ENCODE measurements at regions not wholly inside any gene's neighbourhood (a gene's known extent, or its start where the extent isn't known, plus 50 kb on each side); places are given as distances from the start of the nearest gene placed in this dataset.

DNA sequence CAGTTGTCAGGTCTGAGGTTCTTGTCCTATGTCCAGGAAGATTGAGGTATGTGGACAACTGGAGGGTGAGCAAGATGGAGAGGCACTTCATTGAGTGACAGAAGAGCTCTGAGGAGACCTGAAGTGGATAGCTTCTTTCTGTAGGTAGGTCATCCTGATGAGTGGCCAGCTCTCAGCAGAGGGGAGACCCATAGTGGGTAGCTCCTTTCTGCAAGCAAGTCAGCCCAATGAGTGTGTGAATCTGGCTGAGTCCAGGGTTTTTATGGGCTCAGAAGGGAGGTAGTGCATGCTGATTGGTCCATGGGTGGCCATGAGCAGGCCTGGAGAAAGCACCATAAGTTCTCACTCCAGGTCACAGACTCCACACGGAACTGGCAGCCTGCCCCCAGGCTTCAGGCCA is 92.6 kb upstream of the GALNT5 start:
- TF ChIP-seq, protein P1, sequence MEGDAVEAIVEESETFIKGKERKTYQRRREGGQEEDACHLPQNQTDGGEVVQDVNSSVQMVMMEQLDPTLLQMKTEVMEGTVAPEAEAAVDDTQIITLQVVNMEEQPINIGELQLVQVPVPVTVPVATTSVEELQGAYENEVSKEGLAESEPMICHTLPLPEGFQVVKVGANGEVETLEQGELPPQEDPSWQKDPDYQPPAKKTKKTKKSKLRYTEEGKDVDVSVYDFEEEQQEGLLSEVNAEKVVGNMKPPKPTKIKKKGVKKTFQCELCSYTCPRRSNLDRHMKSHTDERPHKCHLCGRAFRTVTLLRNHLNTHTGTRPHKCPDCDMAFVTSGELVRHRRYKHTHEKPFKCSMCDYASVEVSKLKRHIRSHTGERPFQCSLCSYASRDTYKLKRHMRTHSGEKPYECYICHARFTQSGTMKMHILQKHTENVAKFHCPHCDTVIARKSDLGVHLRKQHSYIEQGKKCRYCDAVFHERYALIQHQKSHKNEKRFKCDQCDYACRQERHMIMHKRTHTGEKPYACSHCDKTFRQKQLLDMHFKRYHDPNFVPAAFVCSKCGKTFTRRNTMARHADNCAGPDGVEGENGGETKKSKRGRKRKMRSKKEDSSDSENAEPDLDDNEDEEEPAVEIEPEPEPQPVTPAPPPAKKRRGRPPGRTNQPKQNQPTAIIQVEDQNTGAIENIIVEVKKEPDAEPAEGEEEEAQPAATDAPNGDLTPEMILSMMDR (IDR thresholded peaks at IDR 0.05; ENCODE audit: insufficient read depth, low read length, poor library complexity, severe bottlenecking): no peak
- TF ChIP-seq EZH2phosphoT487 (conservative IDR thresholded peaks at IDR 0.05; ENCODE audit: low read length): no peak

Measured in SU-DHL-6 (cell line).